ENCODE measurements at regions not wholly inside any gene's neighbourhood (a gene's known extent, or its start where the extent isn't known, plus 50 kb on each side); places are given as distances from the start of the nearest gene placed in this dataset.

DNA sequence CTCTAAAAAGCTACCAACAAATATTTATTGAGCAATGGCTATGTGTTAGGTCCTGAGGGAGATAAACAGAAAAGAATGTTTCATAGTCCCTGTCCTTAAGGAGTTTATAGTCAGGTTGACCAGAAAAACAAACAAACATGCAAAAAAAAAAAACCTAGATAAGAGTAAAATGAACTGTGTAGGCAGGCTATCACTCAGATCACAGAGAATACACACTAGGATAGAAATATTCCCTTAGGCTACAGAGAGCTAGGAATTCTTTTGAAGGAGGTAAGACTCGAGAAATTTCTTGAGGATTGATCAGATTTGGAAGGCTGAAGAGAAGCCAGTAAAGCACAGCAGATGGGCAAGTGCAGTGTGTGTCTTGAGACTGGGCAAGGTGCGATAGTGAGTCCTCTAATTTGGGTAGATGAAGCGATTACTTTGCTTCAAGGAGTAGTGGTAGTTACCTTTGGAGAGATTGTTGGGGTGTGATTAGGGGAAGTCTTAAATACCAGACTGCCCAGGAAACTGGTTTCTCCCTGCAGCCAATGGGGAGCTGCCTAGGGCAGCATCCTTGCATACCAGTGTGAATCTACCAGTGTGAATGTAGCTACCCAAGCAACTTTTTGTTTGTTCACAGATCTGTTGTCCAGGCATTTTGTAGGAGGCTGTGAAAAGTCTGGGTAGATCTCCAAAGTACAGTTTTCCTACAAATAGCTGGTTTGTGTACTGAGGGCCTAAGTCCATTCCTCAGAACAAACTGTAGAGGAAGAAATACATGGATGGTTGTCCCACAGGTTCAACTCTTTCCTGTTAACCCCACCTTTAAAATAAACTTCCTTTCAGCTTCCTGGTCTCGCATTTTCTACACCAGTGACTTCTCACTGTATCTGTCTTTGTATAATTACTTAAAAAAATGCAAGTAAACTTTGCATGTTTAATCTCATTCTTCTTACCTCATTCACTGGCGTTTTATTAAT is 314.1 kb downstream of the KLF5 start:
- in situ Hi-C loops (cut with MboI; ENCODE audit: low sequenced_read_pairs) = no loop called here

GRCh38 chr13:73370066-73370465 is 311.3 kb downstream of the KLF5 start:
- in situ Hi-C loops (cut with MboI; ENCODE audit: low sequenced_read_pairs) = no loop called here

DNA sequence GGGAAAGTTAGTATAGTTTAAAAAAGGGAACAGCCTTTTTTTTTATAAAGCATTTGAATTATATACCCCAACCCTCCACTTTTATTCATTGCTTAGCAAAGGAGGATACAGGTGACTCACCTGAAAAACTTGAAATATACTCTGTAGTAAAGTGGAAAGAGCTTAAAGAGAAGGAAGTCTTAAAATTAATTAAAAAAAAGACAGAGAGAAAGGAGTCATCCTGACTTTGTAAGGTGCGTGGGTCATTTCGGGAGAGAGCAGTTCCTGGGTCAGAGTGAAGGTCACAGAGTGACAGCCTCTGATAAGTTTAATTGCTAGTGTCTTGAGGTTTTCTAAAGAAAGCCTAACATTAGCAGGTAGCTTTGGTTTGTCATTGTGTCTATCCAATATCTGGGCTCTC is 310.3 kb downstream of the KLF5 start:
- in situ Hi-C loops (cut with MboI; ENCODE audit: low sequenced_read_pairs) = no loop called here

- in situ Hi-C loops (cut with MboI; ENCODE audit: low sequenced_read_pairs) = no loop called here
Measured at GRCh38 chr13:73368608-73369007, 309.8 kb downstream of the KLF5 start.

- in situ Hi-C loops (cut with MboI; ENCODE audit: low sequenced_read_pairs) = no loop called here
Measured at GRCh38 chr13:73367886-73368285, 309.1 kb downstream of the KLF5 start.

DNA sequence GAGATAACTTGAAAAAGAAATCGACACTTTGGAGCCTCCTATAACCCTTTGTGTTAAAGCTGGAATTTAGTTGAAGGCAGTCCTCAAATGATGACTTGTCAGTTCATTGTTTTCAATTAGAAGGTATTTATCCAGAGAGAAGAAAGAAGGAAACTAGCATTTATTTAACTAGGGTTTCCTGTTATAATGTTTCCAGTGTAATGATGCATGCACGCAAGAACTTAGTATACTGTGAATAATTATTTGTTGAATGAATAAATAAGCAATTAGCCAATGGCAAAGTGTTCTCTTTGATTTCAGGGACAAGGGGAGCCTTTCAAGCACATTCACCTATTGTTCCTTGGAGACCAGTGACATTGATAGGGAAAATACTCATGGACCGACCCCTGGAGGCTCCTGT is 307.4 kb downstream of the KLF5 start:
- in situ Hi-C loops (cut with MboI; ENCODE audit: low sequenced_read_pairs) = no loop called here

DNA sequence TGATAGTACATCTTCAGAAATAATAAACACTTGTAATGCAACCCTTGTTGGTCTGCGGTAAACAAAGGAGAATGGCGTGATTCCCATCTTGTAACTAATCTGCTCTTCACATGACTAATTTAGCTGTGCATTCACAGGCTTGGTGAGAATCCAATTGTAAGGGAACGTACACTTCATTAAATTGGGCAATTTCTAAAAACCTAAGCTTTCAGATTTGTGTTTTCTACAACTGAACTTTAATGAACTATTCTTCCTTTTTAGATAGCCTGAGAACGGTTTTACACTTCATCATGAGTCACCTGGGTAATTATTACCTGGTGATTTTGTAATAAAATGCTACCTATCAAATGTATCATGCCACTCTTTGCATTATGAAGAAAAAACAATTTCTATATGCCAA is 306.9 kb downstream of the KLF5 start:
- in situ Hi-C loops (cut with MboI; ENCODE audit: low sequenced_read_pairs) = no loop called here

GRCh38 chr13:73365252-73365651 is 306.4 kb downstream of the KLF5 start:
- in situ Hi-C loops (cut with MboI; ENCODE audit: low sequenced_read_pairs) = no loop called here

- in situ Hi-C loops (cut with MboI; ENCODE audit: low sequenced_read_pairs) = no loop called here
Measured at GRCh38 chr13:73364736-73365135, 305.9 kb downstream of the KLF5 start.

DNA sequence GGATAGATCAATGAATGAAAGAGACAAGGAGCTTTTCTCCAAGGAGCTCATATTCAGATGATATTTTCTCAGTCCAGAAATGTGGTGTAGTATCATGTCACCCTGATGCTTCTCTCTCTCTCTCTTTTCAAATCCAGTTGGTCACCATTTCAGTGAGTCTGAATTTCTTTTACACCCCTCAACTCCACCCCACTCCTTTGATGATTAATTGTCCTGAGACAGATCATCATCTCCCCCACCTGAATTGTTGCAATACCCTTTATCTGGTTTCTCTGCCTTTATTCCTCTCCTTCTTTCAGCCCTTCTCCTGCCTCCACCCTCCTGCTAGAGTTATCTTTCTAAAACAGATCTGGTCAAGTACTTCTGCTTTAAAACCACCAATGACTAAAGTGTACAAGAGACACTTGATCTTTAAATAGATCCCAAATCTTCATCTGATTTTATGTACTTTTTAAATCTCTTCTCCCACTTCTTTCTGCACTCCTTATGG is 299.8 kb downstream of the KLF5 start:
- in situ Hi-C loops (cut with MboI; ENCODE audit: low sequenced_read_pairs) = no loop called here

DNA sequence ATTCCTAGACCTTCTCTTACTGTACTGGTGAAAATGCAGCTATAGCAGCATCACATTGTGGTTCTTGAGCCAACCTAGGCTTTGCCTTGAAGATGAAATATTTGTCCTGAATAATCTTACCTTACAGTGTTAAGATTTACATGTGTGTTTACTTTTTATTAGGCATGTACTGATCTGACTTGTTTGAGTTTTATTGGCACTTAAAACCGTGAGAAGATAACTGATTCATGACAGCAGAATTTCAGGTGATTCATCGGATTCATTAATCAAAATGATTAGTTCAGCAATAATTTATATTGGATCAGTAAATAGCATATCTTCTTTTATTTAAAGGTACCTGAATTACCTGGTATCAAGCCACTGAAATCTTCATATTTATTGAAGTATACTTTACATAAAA is 296.3 kb downstream of the KLF5 start:
- in situ Hi-C loops (cut with MboI; ENCODE audit: low sequenced_read_pairs) = no loop called here

DNA sequence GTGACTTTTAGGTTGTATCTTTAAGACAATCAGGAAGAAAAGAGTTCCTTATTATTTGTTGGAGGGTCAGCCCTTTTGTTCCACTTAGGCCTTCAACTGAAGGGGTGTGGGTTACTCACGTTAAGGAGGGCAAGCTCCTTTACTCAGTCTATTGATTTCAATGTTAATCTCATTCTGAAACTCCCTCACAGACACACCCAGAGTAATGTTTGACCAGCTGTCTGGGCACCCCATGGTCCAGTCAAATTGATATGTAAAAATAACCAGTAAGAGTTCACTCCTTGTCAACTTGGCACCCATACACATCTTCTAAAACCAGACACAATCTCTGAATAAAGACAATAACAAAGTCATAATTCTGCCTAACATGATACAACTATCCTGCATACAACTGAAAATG is 292.9 kb downstream of the KLF5 start:
- in situ Hi-C loops (cut with MboI; ENCODE audit: low sequenced_read_pairs) = no loop called here

GRCh38 chr13:73341748-73342147 is 282.9 kb downstream of the KLF5 start:
- in situ Hi-C loops (cut with MboI; ENCODE audit: low sequenced_read_pairs) = no loop called here

- in situ Hi-C loops (cut with MboI; ENCODE audit: low sequenced_read_pairs) = no loop called here
Measured at GRCh38 chr13:73340069-73340468, 281.3 kb downstream of the KLF5 start.

- in situ Hi-C loops (cut with MboI; ENCODE audit: low sequenced_read_pairs) = no loop called here
Measured at GRCh38 chr13:73339086-73339485, 280.3 kb downstream of the KLF5 start.

GRCh38 chr13:73338389-73338788 is 279.6 kb downstream of the KLF5 start:
- in situ Hi-C loops (cut with MboI; ENCODE audit: low sequenced_read_pairs) = no loop called here

GRCh38 chr13:73337532-73337931 is 278.7 kb downstream of the KLF5 start:
- in situ Hi-C loops (cut with MboI; ENCODE audit: low sequenced_read_pairs) = no loop called here

DNA sequence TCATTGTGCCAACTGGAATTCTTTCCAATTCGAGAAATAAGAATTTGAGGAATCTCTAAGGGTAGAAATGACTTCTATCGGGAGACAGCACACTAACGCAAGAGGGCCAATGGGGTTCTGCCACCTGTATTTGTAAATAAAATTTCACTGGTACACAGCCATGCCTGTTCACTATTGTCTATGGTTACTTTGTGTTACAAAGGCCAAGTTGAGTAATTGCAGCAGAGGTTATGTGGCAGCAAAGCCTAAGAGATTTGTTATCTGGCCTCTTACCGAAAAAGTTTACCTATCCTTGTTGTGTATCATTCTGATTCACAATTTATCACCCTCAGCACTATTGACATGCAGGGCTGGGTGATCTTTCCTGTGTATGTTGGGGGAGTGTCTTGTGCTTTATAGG is 278.0 kb downstream of the KLF5 start:
- in situ Hi-C loops (cut with MboI; ENCODE audit: low sequenced_read_pairs) = no loop called here

DNA sequence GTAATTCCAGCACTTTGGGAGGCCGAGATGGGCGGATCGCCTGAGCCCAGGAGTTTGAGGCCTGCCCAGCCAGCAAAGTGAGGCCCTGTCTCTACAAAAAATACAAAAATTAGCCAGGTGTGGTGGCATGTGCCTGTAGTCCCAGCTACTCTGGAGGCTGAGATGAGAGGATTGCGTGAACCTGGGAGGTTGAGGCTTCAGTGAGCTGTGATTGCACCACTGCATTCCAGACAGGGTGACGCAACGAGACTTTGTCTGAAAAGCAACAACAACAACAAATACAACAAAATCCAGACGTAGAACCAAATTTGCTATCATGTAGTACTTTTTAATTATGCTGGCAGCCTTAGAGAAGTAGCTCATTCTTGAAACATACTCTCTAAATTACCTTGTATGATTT is 277.1 kb downstream of the KLF5 start:
- in situ Hi-C loops (cut with MboI; ENCODE audit: low sequenced_read_pairs) = no loop called here

GRCh38 chr13:73335210-73335609 is 276.4 kb downstream of the KLF5 start:
- in situ Hi-C loops (cut with MboI; ENCODE audit: low sequenced_read_pairs) = no loop called here

- in situ Hi-C loops (cut with MboI; ENCODE audit: low sequenced_read_pairs) = no loop called here
Measured at GRCh38 chr13:73334445-73334844, 275.6 kb downstream of the KLF5 start.

GRCh38 chr13:73331556-73331955 is 272.8 kb downstream of the KLF5 start:
- in situ Hi-C loops (cut with MboI; ENCODE audit: low sequenced_read_pairs) = no loop called here

GRCh38 chr13:73329355-73329754 is 270.6 kb downstream of the KLF5 start:
- in situ Hi-C loops (cut with MboI; ENCODE audit: low sequenced_read_pairs) = no loop called here

All from HL-60/S4 (cell line).